GM18861 (cell line): ENCODE measurements at regions not wholly inside any gene's neighbourhood (a gene's known extent, or its start where the extent isn't known, plus 50 kb on each side); places are given as distances from the start of the nearest gene placed in this dataset.

Source experiments
- ATAC-seq: cut with Tn5 transposase; IDR thresholded peaks from one replicate; pipeline ENCODE4 v1.9.1; 2021; ENCODE audit not compliant: unreplicated experiment

DNA sequence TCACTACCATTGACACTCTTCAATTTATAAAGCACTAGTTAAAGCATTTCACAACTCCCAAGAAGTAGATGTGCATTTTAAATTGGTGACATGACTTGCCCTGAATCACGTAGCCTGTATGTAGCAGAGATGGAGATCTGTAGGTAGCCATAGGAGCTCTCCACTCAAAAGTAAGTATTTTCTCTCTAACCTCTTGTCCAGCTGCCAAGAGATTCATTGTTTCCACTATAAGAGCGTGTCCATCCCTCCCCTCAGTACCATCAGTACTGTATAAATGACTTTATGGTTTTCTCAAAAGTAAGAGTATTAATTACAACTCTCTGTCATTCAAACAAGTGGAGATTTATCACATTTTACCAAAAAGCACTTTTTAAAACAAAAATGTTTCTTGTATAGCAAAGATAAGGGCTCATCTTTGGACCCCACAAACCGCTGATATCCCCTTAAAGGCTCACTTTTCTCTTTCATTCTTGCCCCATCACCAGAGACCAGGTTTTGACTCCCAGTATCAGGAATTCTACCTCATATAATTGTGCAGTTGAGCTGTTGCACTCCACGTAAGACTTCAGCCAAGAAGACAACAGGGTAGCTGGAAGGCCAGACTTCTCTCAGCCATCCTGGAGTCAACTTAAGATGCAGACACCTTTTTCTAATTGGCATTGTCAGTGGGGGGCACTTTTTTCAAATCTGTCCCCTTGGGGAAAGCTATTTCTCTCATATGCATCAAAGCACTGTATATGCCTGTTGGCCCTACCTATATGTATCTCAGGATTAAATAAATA is 78.0 kb upstream of the GALNT5 start:
- ATAC-seq = no peak

DNA sequence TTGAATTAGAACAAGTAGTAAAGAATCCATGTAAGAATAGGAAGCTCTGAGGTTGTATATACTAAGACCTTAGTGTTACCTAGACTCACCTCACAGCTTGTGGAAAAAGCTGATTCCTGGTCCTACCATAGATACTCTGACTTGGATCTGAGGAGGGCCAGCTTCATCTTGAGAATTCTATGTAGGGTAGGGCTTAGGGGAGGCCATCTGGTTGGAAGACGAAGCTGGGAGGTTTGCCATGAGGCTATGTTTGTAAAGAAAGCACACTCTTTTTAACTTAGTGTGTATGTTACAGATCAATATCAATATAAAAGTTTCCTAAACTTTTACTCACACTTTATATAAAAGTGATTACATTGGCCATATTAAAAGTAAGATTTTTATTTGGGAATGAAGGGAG is 77.1 kb upstream of the GALNT5 start:
- no peak for ATAC-seq

DNA sequence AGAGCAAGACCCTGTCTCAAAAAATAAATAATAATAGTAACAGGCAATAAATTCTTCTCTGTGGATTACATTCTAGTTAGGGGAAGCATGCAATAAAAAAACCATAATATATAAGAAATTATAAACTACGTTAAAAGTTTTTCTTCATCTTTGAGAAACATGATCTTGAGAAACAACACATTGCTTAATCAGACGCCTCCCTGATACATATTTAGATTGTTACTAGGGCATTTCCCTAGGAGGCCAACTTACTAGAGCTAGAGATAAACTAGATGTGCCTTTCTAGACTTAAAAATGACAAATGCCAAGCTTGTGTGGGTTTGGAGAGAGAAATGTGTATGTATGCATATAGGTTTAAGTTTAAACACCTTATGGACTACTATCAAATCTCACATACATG is 76.3 kb upstream of the GALNT5 start:
- ATAC-seq = no peak

DNA sequence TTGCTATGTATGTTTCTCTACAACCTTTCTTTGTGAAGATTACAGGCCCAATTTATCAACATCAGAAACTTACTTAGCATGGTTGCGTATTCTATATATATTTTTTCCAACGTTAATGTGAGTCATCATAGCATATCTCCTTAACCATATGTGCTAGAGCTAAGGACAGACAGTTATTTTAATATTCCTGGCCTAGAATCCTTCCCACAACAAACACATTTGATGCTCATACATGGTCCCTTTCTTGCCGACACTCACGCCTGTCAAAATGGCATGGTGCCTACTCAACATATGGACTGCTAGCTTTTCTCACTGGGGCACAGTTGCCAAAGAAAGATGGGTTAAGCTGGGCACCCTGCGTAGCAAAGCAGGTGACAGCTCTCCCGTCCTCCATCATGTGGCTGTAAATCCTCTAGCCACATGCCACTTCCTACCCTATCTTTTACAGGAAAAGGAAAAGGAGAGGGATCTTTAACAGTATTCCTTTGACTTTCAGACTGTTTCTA is 75.2 kb upstream of the GALNT5 start:
- no peak for ATAC-seq

DNA sequence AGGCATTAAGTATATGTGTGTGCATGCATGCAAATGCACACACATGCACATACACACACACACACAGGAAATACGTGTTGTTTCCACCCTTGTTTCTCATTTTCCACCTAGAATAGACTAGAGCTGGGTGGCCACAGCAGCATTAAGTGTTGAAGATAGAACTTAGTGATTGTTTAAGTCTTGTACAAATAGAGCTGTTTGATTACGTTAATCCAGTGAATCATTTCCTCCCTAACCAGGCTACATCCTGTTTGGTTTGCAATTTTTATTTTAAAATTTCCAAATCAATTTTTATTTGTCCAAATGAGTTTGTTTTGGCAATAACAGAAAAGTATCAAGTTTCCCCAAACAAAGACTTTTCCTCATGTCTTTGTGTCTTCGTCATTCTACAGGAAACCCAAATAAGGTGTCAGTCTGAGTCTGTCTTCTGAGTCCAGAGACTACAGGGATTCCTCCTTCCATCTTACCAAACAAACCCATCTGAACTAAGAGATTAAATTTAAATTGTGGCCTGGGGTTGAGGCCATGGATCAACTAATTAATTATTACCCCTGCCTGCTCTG is 74.6 kb upstream of the GALNT5 start:
- no peak for ATAC-seq

DNA sequence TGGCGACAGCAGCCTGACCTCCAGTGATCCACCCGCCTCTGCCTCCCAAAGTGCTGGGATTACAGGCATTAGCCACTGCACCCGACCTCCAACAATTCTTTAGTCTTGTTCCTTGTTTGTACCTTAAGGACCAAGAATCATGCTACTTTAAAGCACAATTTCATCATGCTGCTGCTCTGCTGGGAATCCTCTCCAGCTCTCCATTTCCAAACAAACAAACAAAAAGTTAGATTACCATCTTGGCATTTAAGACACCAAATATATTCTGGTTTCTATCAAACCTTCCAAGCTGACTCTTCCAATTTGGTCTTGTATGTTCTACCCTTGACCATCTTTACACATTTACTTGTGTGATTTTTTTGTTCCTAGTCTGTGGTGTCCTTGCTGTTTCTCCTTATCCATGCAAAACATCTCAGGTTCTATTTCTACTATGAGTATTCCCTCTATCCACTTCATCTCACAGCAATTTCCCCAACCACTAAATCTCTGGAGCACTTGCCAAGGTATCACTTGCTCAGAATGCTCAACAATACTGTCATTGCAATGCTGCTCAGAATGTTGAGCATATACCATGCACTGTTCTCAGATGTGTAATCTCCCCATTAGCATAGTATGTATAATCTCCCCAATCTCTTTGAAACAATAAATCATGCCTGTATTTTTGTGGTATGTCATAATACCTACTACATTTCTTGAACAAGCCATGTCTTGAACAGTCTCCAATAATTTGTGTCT is 73.2 kb upstream of the GALNT5 start:
- ATAC-seq = no peak

DNA sequence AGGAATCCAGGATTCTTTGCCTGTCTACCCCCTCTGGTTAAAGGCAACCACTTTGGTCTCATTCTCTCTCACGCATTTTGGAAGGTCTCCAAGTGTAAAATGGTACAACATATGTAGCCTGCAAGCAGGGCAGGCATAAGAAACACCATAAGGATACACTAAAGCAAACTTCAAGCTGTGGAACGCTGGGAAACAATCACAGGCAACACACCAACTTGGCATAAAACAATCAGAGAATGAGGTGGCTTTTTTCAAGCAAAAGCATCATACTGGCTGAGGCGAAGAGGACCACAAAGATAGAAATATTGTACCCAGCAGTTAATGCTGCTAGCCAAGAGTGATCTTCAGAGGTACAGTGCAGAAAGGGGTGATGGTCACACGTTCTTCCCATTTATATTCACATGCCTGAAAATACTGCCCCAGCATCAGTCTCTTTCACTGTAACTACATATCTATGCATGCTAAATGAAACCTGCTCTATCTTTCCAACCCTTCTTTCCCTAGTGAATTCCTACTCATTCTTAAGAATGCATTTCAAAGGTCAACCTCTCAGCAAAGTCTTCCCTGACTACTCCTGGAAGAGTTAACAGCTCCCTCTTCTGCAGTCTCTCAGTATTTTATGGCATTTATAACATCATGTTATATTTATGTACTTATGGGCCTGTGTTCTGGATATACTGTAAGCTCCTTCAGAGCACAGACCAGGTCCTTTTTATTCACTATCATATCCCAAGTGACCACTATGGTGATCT is 71.9 kb upstream of the GALNT5 start:
- no peak for ATAC-seq

DNA sequence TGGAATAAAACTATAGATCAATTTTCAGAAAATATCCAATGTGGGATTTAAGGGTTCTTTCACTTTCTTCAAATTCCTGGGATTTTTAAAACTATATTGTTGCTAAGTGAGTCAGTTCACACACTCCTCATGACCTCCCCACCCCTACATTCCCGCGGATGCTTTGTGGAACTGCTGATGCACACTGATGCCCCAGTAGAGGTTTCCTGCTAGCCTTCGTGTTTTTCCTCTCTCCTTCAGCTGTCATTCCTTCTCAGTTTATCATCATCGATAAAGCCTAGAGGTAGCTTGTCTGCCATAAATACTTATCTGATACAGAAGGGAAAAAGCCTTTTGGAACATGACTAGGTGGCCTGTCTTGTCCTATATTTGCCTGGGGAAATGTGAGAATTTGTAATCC is 67.4 kb upstream of the GALNT5 start:
- ATAC-seq = no peak

DNA sequence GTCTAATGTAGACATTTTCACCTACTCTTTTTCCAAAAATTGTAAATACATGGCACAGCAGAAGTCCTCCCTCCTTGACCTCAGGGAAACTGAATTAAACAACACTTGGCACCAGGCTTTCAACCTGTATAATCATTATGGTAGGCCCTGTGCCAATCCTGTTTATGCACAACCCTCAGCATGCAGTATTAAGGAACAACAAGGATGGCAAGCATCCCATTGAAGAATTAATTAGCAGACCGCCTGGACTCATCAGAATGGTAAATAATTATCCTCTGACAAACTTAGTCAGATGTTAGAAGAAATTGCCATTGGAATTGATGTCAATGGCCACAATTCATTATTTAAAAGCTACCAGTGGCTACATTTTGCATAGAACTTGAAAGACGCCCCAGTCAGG is 66.3 kb upstream of the GALNT5 start:
- ATAC-seq = no peak

DNA sequence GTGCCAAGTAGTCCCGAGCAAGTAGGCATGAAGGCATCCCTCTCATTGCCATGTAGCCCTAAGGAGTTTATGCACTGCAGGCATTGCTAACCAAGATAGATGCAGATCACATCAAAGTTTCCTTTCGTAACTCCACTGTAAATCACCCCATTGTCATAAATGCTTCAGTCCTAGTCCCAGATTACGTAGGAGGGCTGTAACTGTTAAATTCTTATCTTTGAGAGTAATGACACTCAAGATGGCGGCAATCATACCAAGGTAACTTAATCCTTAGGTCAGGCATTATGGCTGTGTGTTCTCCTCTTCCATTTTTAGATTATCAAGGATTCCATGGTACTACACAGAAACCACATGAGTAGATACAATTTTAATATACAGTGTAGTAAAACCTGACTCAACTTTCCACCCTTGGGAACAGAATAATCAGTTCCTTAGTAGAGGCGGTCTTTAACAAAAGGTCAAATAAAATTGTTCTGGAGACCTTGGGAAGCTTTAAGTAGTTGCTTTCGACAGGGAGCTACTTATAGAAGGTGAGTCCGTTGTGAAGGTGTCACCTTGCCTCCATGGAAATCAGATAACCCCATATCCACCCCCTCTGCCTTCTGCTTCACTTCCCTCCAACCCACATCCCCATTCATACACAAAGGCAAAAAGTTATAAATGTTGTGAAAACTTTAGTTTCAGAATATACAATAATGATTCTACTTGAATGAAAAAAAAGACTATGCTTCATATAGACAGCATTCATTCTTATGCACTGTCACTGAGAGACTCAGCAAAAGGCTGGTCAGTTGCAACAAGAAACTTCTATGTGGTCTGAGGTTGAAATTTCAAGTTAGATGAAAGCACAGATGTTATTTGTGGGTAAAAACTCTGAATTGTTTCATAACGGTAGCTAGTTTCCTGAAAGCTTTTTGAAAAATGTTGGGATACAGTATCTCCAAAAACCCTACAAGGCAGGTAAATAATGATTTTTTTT is 64.8 kb upstream of the GALNT5 start:
- ATAC-seq = peak; percentile 80

DNA sequence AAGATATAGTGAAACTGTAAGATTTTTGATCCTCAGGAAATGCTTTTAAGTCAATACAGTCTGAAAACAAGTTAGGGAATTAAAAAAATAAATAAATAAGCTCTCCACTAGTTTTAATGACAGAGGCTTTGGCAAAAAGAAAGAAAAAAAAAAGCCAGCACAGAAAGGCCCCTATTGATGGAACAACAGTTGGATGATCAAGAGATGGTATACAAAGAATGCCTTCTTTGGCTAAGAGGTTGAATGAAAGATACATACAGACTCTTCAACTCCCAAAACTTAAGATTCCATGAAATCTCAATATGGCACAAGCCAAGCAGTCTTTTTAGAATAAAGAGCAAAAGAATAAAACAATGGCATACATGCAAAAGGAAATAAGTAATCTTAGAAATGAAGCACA is 64.0 kb upstream of the GALNT5 start:
- ATAC-seq = no peak

DNA sequence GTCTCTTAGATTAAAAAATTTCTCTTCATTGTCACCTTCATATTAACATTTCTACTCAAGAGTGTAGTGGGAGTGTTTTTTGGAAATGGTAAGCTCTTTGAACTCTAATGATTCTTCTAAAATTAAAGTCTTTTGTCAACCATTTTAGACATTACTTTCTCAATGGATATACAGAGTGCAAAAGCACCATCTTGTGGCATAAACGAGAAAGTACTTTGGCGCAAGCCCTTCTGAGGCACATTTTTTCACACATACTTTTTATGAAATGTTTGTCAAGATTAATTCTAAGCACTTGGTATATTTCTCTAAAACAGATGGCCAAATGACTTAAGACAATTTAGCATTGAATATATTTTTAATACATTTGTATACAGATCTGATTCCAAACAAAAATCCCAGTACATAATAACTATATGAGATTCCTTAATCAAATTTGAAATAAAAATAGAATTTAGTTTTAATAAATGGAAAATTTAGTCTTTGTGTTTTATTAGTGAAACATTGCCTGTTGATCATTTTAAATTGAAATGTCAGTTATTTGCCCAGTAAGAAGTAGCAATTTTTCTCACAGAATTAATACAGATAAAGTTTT is 63.3 kb upstream of the GALNT5 start:
- peak; percentile 67 for ATAC-seq

DNA sequence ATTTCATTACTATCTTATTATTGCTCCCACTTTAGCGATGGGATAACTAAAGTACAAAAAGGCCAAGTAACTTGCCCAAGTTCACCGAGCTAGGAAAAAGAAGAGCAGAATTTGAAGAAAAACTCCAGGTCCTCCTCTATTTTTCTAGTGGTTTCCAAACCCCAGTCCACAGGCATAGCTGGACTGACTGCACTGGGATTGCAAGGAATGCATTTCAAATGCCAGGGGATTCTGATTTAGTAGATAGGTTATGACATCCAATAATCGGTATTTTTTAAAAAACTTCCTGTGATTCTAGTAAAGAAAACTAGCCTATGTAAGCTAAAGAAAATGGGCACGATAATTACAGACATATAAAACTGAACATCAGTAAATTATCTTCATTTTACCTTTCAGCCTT is 62.7 kb upstream of the GALNT5 start:
- no peak for ATAC-seq

DNA sequence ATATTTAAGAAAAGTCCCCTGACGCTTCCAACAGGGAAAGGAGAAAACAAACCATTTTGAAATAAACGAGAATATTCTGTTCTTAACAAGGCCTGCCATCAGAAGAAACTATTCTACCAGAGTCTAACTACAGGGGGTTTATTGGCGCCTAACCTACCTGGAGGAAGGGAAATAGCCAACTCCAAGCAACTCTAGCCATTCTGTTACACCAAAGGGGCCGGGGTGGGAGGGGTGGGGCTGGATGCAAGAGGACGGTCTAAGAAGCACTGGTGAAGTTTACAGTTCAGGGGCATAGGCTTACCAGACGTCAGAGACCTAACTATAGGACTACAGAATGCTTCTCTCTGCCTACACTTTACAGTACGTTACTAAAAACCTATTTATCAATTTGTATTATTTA is 60.5 kb upstream of the GALNT5 start:
- no peak for ATAC-seq

DNA sequence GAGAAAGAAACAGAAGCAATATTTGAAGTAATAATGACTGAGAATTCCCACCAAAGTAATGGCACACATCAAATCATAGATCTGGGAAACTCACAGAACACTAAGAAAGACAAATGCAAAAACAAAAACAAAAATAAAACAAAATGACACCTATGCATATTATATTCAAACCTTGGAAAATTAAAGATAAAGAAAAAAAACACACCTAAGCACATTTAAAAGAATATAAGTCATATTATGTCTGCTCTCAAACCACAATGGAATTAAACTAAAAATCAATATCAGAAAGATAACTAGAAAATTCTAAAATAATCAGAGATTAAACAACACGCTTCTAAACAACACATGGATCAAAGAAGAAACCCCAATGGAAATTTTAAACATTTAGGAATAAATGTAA is 59.7 kb upstream of the GALNT5 start:
- no peak for ATAC-seq

DNA sequence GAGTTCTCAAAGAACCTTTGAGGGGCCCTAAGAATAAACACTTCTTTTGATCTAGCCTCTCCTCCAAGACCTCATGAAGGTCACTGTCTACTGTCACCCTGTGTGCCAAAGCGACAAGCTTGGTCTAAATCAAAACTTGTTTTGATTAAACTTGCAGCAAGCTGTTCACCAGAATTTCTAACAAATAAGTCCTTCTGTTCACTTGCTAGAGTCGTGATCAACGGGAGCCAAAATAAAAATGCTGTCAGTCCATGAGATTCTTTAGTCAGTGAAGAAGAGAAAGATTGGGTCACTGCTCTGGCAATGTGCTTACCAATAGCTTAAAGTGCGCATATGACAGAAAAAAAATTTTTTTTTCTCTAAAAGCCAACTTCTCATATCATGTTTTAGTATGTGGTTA is 53.9 kb upstream of the GALNT5 start:
- ATAC-seq = no peak

DNA sequence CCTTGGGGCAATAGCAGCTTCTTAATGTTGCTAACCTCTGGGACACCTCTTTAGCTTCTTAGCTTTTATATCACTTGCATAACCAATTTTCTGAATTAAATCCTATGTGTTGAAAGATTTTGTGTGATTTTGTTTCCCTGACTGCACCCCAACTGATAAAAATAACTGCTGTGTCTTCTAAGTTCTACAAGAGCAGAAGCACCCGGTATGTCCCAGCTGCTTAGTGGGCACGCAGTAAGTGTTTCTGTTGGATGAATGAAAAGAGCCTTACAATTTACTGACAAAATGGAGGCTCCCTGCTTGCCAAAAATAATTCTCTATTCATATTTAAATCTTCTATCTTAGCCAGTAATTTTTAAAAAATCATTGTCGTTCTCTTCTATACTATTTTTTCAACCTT is 53.1 kb upstream of the GALNT5 start:
- no peak for ATAC-seq

DNA sequence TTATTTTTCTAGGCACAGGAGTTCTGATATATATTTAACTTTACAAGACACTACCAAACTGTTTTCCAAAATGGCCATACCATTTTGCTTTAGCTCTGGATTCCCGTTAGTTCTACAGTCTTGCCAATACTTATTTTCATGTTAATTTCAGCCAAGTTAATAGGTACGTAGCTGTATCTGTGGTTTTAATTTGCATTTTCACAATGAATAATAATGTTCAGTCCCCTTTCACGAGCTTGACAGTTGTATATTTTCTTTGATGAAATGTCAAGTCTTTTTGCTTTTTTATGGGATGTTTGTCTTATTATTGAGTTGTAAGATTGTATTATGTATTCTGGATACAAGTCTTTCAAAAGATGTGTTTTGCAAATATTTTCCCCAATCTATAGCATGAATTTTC is 50.6 kb upstream of the GALNT5 start:
- no peak for ATAC-seq
